ENCODE measurements at regions not wholly inside any gene's neighbourhood (a gene's known extent, or its start where the extent isn't known, plus 50 kb on each side); places are given as distances from the start of the nearest gene placed in this dataset.
A peak's percentile ranks its signal among the peaks of the same experiment; 100 is the strongest.

DNA sequence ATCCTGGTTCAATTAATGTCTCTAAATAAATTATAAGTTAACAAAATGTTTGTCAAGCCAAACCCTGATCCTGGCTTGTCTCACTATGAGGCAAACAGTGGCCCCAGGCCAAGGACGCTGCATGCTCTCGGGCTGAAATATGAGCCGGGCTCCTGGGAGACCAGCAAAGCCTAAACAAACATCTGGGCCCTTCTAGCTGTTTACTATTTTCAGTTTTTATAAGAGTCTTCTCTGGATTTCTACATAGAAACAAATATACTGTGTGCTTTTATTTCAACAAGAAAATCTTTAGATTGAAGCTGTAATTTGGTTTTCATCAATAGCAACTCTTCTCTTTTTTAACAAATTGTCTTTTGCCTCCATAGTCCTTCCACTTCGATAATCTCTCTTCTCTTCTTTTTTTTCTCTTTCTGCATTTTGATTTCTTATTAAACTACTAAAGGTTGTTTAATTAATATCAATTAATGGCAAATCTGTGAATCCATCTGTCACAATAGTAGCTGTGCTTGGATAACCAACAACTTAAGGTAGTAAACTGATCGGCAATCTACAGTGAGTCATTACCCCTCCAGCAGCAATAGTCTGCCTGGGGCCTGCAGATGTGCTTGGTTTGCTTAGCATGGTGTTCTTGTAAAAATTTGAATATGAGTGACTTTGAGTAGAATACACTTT, 83.3 kb upstream of the DNAJC1 start (continued):
- TF ChIP-seq GLIS1 (tag by site-specific recombination; IDR thresholded peaks at IDR 0.05) (peak; percentile 73), ZNF311 (tag by site-specific recombination; IDR thresholded peaks at IDR 0.05; ENCODE audit: borderline replicate concordance) (no peak), ZNF266 (tag by site-specific recombination; IDR thresholded peaks at IDR 0.05; ENCODE audit: low read depth) (no peak), ZNF2 (tag by site-specific recombination; IDR thresholded peaks at IDR 0.05) (no peak), ZBTB8A (tag by site-specific recombination; IDR thresholded peaks at IDR 0.05) (peak; percentile 49; the same call in 1 of the 2 replicates), ZNF585B (tag by site-specific recombination; IDR thresholded peaks at IDR 0.05) (no peak), TRIM28 (IDR thresholded peaks at IDR 0.05; ENCODE audit: borderline replicate concordance, low read length) (0 out of 2 replicates have a peak, but pooled peaks have one; percentile 33), ZNF404 (tag by site-specific recombination; IDR thresholded peaks at IDR 0.05) (no peak), ZNF19 (tag by site-specific recombination; IDR thresholded peaks at IDR 0.05; ENCODE audit: low read depth) (no peak), ZNF175 (tag by site-specific recombination; IDR thresholded peaks at IDR 0.05) (no peak), ZNF629 (tag by site-specific recombination; IDR thresholded peaks at IDR 0.05) (peak; percentile 22; the same call in 1 of the 2 replicates), GLI2 (tag by site-specific recombination; IDR thresholded peaks at IDR 0.05; ENCODE audit: borderline replicate concordance, low read depth) (no peak), ZBTB21 (tag by site-specific recombination; IDR thresholded peaks at IDR 0.05) (no peak), ZFP3 (tag by site-specific recombination; IDR thresholded peaks at IDR 0.05; ENCODE audit: low read depth) (no peak), ZNF366 (tag by site-specific recombination; conservative IDR thresholded peaks at IDR 0.05) (peak; percentile 68), HOXA7 (CRISPR knock-in tag; IDR thresholded peaks at IDR 0.05; ENCODE audit: borderline replicate concordance) (no peak), ZNF571 (tag by site-specific recombination; IDR thresholded peaks at IDR 0.05) (no peak), YY2 (tag by site-specific recombination; IDR thresholded peaks at IDR 0.05) (no peak), ZNF433 (tag by site-specific recombination; IDR thresholded peaks at IDR 0.05; ENCODE audit: low read depth) (no peak), ZNF785 (tag by site-specific recombination; IDR thresholded peaks at IDR 0.05) (no peak), ZNF214 (tag by site-specific recombination; IDR thresholded peaks at IDR 0.05; ENCODE audit: borderline replicate concordance) (no peak)
- TF ChIP-seq, protein P1, sequence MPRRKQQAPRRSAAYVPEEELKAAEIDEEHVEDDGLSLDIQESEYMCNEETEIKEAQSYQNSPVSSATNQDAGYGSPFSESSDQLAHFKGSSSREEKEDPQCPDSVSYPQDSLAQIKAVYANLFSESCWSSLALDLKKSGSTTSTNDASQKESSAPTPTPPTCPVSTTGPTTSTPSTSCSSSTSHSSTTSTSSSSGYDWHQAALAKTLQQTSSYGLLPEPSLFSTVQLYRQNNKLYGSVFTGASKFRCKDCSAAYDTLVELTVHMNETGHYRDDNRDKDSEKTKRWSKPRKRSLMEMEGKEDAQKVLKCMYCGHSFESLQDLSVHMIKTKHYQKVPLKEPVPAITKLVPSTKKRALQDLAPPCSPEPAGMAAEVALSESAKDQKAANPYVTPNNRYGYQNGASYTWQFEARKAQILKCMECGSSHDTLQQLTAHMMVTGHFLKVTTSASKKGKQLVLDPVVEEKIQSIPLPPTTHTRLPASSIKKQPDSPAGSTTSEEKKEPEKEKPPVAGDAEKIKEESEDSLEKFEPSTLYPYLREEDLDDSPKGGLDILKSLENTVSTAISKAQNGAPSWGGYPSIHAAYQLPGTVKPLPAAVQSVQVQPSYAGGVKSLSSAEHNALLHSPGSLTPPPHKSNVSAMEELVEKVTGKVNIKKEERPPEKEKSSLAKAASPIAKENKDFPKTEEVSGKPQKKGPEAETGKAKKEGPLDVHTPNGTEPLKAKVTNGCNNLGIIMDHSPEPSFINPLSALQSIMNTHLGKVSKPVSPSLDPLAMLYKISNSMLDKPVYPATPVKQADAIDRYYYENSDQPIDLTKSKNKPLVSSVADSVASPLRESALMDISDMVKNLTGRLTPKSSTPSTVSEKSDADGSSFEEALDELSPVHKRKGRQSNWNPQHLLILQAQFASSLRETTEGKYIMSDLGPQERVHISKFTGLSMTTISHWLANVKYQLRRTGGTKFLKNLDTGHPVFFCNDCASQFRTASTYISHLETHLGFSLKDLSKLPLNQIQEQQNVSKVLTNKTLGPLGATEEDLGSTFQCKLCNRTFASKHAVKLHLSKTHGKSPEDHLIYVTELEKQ (tag by site-specific recombination; IDR thresholded peaks at IDR 0.05; ENCODE audit: borderline replicate concordance) = no peak
- TF ChIP-seq, protein P2, sequence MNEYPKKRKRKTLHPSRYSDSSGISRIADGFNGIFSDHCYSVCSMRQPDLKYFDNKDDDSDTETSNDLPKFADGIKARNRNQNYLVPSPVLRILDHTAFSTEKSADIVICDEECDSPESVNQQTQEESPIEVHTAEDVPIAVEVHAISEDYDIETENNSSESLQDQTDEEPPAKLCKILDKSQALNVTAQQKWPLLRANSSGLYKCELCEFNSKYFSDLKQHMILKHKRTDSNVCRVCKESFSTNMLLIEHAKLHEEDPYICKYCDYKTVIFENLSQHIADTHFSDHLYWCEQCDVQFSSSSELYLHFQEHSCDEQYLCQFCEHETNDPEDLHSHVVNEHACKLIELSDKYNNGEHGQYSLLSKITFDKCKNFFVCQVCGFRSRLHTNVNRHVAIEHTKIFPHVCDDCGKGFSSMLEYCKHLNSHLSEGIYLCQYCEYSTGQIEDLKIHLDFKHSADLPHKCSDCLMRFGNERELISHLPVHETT (tag by site-specific recombination; IDR thresholded peaks at IDR 0.05) = no peak
- TF ChIP-seq, protein P3, sequence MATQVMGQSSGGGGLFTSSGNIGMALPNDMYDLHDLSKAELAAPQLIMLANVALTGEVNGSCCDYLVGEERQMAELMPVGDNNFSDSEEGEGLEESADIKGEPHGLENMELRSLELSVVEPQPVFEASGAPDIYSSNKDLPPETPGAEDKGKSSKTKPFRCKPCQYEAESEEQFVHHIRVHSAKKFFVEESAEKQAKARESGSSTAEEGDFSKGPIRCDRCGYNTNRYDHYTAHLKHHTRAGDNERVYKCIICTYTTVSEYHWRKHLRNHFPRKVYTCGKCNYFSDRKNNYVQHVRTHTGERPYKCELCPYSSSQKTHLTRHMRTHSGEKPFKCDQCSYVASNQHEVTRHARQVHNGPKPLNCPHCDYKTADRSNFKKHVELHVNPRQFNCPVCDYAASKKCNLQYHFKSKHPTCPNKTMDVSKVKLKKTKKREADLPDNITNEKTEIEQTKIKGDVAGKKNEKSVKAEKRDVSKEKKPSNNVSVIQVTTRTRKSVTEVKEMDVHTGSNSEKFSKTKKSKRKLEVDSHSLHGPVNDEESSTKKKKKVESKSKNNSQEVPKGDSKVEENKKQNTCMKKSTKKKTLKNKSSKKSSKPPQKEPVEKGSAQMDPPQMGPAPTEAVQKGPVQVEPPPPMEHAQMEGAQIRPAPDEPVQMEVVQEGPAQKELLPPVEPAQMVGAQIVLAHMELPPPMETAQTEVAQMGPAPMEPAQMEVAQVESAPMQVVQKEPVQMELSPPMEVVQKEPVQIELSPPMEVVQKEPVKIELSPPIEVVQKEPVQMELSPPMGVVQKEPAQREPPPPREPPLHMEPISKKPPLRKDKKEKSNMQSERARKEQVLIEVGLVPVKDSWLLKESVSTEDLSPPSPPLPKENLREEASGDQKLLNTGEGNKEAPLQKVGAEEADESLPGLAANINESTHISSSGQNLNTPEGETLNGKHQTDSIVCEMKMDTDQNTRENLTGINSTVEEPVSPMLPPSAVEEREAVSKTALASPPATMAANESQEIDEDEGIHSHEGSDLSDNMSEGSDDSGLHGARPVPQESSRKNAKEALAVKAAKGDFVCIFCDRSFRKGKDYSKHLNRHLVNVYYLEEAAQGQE (tag by site-specific recombination; IDR thresholded peaks at IDR 0.05) = no peak
- TF ChIP-seq, protein P4, sequence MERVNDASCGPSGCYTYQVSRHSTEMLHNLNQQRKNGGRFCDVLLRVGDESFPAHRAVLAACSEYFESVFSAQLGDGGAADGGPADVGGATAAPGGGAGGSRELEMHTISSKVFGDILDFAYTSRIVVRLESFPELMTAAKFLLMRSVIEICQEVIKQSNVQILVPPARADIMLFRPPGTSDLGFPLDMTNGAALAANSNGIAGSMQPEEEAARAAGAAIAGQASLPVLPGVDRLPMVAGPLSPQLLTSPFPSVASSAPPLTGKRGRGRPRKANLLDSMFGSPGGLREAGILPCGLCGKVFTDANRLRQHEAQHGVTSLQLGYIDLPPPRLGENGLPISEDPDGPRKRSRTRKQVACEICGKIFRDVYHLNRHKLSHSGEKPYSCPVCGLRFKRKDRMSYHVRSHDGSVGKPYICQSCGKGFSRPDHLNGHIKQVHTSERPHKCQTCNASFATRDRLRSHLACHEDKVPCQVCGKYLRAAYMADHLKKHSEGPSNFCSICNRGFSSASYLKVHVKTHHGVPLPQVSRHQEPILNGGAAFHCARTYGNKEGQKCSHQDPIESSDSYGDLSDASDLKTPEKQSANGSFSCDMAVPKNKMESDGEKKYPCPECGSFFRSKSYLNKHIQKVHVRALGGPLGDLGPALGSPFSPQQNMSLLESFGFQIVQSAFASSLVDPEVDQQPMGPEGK (tag by site-specific recombination; IDR thresholded peaks at IDR 0.05) = no peak
- TF ChIP-seq, protein P5, sequence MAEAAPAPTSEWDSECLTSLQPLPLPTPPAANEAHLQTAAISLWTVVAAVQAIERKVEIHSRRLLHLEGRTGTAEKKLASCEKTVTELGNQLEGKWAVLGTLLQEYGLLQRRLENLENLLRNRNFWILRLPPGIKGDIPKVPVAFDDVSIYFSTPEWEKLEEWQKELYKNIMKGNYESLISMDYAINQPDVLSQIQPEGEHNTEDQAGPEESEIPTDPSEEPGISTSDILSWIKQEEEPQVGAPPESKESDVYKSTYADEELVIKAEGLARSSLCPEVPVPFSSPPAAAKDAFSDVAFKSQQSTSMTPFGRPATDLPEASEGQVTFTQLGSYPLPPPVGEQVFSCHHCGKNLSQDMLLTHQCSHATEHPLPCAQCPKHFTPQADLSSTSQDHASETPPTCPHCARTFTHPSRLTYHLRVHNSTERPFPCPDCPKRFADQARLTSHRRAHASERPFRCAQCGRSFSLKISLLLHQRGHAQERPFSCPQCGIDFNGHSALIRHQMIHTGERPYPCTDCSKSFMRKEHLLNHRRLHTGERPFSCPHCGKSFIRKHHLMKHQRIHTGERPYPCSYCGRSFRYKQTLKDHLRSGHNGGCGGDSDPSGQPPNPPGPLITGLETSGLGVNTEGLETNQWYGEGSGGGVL (tag by site-specific recombination; IDR thresholded peaks at IDR 0.05) = no peak
- TF ChIP-seq, protein P6, sequence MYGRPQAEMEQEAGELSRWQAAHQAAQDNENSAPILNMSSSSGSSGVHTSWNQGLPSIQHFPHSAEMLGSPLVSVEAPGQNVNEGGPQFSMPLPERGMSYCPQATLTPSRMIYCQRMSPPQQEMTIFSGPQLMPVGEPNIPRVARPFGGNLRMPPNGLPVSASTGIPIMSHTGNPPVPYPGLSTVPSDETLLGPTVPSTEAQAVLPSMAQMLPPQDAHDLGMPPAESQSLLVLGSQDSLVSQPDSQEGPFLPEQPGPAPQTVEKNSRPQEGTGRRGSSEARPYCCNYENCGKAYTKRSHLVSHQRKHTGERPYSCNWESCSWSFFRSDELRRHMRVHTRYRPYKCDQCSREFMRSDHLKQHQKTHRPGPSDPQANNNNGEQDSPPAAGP (tag by site-specific recombination; IDR thresholded peaks at IDR 0.05) = no peak
